COR-L47 (cell line): ENCODE measurements at regions not wholly inside any gene's neighbourhood (a gene's known extent, or its start where the extent isn't known, plus 50 kb on each side); places are given as distances from the start of the nearest gene placed in this dataset.

ENCODE experiments used
- DNase-seq: peaks from one replicate; lab custom pipeline; 2025; lab: John Stamatoyannopoulos, UW

DNA sequence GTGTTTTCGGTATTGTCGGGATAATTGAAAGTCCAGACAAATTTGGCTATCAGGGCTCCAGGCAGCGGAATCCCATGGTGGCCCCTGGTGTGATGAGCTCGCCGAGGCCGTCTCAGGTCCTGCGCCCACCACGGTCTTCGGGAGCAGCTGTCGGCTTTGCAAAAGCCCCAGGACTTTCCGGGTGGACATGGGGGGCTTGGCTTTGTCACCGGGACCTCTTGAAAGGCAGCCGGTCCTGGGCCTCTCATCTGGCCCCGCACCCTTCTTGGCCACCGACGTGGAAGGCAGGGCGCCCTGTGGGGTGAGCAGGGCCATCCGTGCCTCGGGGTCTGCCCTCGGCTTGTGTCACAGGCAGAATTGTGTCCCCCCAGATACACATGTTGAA lies 87.1 kb upstream of the ACTRT2 start:
- DNase-seq: no peak

GRCh38 chr1:2934642-2935081 lies 86.6 kb upstream of the ACTRT2 start:
- no peak for DNase-seq

- no peak for DNase-seq
These were observed 86.1 kb upstream of the ACTRT2 start for GRCh38 chr1:2935184-2935583.

DNA sequence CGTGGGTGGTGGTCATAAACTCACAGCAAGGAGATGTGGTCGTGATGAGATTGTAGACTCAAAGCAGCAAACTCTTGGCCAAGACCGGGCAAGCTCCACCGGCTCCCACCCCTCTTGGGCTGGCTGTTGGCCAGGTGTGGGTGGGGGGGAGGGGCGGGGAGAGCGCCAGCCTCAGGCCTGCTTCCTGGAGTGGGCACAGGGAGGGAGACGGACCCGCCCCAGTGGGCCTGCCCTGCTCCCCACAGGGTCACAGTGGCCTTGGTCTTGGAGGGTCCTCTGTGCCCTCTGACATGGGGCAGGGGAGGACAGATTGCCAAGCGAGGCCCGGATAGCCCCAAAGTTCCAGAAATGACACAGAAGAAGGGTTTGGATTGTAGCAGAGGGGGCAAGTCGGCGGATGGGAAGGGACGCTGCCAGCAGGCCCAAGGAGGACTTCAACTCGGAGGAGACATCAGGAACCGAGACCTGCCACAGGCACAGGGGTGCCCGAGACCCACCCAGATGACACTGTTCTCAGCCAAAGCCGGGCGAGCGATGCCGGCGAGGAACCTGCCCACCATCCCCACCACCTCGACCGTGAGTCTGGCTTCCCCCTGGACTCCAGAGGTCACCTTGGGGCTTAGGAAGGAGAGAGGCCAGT lies 85.4 kb upstream of the ACTRT2 start:
- no peak for DNase-seq

- no peak for DNase-seq
These were observed 84.4 kb upstream of the ACTRT2 start for GRCh38 chr1:2936559-2937515.

DNA sequence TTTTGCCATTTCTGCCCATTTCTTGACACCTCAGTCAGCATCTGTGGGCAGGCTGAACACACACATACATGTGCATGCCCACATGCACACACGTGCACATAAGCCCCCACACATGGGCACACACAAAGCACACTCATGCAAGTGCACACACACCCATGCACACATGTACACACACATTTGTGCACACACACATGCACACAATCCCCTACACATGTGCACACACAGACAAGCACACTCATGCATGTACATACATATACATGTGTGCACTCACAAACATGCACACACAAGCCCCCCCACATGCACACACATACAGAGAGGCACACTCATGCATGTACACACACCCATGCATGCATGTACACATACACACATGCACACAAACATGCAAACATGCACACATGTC lies 83.5 kb upstream of the ACTRT2 start:
- no peak for DNase-seq

- no peak for DNase-seq
These were observed 82.2 kb upstream of the ACTRT2 start for GRCh38 chr1:2939041-2939552.

DNA sequence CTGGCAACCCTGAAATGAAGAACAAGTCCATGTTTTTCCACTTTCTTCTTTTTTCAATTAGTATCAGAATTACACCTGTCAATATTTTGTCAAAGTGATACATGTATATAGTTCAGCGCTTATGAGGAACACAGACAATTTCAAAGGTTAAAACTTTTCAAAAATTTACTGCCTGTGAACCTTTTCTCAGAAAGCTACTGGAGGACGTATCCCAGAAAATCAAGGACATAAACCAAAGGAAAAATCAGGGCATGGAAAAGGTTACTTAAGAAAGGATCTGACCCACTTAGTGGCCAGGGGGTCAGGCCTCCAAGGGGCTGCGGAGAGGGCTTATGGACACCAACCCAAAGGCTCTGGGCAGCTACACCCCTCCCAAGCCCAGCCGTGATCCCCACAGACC lies 81.1 kb upstream of the ACTRT2 start:
- DNase-seq: no peak

DNA sequence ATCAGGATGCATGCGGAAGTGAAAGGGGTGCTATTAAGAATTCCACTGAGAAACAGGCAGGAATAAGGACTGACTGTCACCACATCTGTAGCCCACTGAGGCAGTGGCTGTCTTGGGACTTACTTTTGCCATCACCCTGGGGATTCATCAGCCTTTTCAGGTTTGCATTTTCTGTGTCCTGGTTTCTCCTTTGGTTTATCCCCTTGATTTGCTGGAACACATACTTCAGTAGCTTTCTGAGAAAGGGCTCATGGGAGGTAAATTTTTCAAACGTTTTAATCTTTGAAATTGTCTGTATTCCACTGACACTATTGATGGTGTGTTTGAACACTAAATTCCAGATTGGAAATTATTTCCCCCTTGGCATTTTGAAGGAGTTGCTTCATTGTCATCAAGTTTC lies 80.2 kb upstream of the ACTRT2 start:
- DNase-seq: no peak

DNA sequence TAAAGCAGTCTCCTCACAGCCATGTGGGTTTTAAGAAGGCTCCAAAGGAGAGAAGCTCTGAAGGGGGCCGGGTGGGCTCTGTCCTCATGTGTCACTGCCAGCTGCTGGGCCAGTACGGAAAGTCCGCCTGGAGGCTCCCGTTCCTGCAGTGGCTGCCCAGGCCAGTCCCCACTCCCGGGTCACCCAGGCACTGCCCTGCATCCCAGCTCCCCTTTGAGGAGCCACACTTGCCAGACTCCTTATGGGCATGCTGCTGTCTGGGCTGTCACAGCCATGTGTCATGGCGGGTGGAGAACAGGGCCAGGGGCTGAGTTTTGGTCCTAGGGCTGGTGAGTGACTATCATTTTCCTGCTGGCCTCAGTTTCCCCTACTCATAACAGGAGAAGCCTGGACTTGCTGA lies 79.4 kb upstream of the ACTRT2 start:
- DNase-seq: no peak

- DNase-seq: no peak
These were observed 78.9 kb upstream of the ACTRT2 start for GRCh38 chr1:2942410-2942809.

GRCh38 chr1:2943686-2944260 lies 77.5 kb upstream of the ACTRT2 start:
- DNase-seq: no peak

GRCh38 chr1:2944705-2945104 lies 76.6 kb upstream of the ACTRT2 start:
- no peak for DNase-seq

GRCh38 chr1:2945821-2946231 lies 75.4 kb upstream of the ACTRT2 start:
- no peak for DNase-seq

GRCh38 chr1:2946291-2946690 lies 75.0 kb upstream of the ACTRT2 start:
- DNase-seq: no peak

GRCh38 chr1:2946999-2947690 lies 74.1 kb upstream of the ACTRT2 start:
- DNase-seq: no peak

DNA sequence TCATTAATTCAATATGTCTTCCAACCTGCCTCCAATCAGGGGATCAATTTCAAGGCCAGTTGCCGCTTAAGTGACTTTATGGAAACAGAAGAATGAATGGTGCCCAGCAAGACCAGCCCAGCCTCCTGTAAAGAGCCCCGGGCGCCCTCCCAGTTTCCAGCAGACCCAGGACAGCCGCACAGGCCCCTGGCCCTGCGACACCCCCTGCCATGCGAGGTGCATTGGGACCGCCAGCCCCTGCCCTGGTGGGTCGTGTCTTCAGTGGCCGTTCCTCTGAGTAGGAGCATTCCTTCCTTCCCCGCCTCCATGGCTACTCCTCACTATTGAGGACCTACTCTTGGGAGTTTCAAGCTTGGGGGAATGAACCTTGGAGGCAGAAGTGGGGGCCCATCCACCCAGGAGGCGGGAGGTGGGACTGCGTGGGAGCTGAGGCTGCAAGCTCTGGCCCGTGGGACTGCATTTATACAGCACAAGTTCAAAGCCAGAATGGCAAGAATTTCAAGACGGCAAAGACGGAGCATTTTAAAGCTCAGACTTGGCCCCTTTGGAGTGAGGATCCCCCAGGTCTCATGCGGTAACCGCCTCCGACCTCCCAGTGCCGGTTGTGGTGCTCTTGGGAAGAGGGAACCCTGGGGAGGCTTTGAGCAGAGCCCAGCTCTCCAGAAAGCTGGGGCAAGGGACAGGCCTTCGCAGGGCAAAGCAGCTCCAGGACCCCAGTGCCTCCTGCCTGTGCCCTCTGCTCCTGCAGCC lies 73.1 kb upstream of the ACTRT2 start:
- no peak for DNase-seq

GRCh38 chr1:2948751-2949680 lies 72.3 kb upstream of the ACTRT2 start:
- no peak for DNase-seq

GRCh38 chr1:2949966-2950925 lies 71.0 kb upstream of the ACTRT2 start:
- no peak for DNase-seq
